CD14-positive monocyte (primary cell): ENCODE measurements at regions not wholly inside any gene's neighbourhood (a gene's known extent, or its start where the extent isn't known, plus 50 kb on each side); places are given as distances from the start of the nearest gene placed in this dataset.
"Not testable (repeated sequence)": the region's sequence is repeated elsewhere in the genome, so short reads cannot be mapped to it uniquely, and the experiment has no call there.

Source experiments
- DNase-seq, 3 donors: peaks; one replicate each; pipeline ENCODE4 v3.0.0-alpha.2; 2011 to 2022
- H2AFZ ChIP-seq: 2 replicates; pipeline ENCODE4 v1.6.0; 2012; ENCODE audit warnings: mild to moderate bottlenecking, low read depth, low read length, inconsistent platforms; ENCODE audit not compliant: insufficient read depth, poor library complexity, severe bottlenecking
- H3K27ac ChIP-seq, 2 donors: 1 replicate in 1 of 2; 2 replicates in 1 of 2; pipeline ENCODE4 v1.5.1; 2012 to 2013; ENCODE audit warnings: low read length in 2 of 2, control low read depth in 1 of 2, inconsistent platforms in 1 of 2, low read depth in 1 of 2, mild to moderate bottlenecking in 1 of 2
- H3K27me3 ChIP-seq, 2 donors: one replicate each; pipeline versions ENCODE4 v1.6.0 to v1.6.1; 2011 to 2013; ENCODE audit warnings: low read length in 2 of 2; ENCODE audit not compliant: control insufficient read depth in 2 of 2, insufficient read depth in 2 of 2
- H3K36me3 ChIP-seq, 2 donors: replicated peaks in 1 of 2; 1 replicate in 1 of 2; 2 replicates in 1 of 2; pipeline versions ENCODE4 v1.5.1 to v1.6.1; 2012 to 2013; ENCODE audit warnings: low read length in 2 of 2, control low read depth in 1 of 2, inconsistent platforms in 1 of 2, mild to moderate bottlenecking in 1 of 2; ENCODE audit not compliant: insufficient read depth in 2 of 2, control insufficient read depth in 1 of 2
- H3K4me1 ChIP-seq, 2 donors: 1 replicate in 1 of 2; 2 replicates in 1 of 2; pipeline versions ENCODE4 v1.5.1 to v1.6.1; 2012 to 2013; ENCODE audit warnings: low read length in 2 of 2, control low read depth in 1 of 2, inconsistent platforms in 1 of 2, mild to moderate bottlenecking in 1 of 2, moderate library complexity in 1 of 2; ENCODE audit not compliant: insufficient read depth in 2 of 2, control insufficient read depth in 1 of 2
- H3K4me2 ChIP-seq: replicated peaks from 2 replicates; pipeline ENCODE3; 2012; ENCODE audit warnings: low read length, moderate library complexity, mild to moderate bottlenecking; ENCODE audit not compliant: poor library complexity, severe bottlenecking; ENCODE audit errors: extremely low read depth
- H3K4me3 ChIP-seq, 3 experiments: fragments of 200-600 bp in 1 of 3; sonication (generic) in 1 of 3; replicated peaks in 1 of 3; 1 replicate in 2 of 3; 2 replicates in 1 of 3; pipeline ENCODE4 v1.5.1; 2011 to 2013; ENCODE audit warnings: low read length in 3 of 3, mild to moderate bottlenecking in 3 of 3, control low read depth in 2 of 3, low read depth in 2 of 3, inconsistent platforms in 1 of 3, moderate library complexity in 1 of 3
- H3K79me2 ChIP-seq: 2 replicates; pipeline ENCODE4 v1.6.0; 2012; ENCODE audit warnings: mild to moderate bottlenecking, control low read depth, inconsistent platforms, low read length, moderate library complexity; ENCODE audit not compliant: insufficient read depth
- H3K9ac ChIP-seq: 2 replicates; pipeline ENCODE4 v1.6.0; 2017; ENCODE audit warnings: low read length, mild to moderate bottlenecking; ENCODE audit not compliant: insufficient read depth, poor library complexity, severe bottlenecking
- H3K9me3 ChIP-seq, 2 donors: replicated peaks in 1 of 2; 1 replicate in 1 of 2; 2 replicates in 1 of 2; pipeline versions ENCODE4 v1.5.1 to v1.6.1; 2012 to 2013; ENCODE audit warnings: low read length in 2 of 2, control low read depth in 1 of 2; ENCODE audit not compliant: control insufficient read depth in 1 of 2, insufficient read depth in 1 of 2
- H4K20me1 ChIP-seq: 2 replicates; pipeline ENCODE4 v1.6.0; 2012; ENCODE audit warnings: mild to moderate bottlenecking, low read length, control low read depth, moderate library complexity; ENCODE audit not compliant: insufficient read depth
- H3K27ac Mint-ChIP-seq, 7 donors: one replicate each; pipeline ENCODE4 v1.8.0; 2020; ENCODE audit warnings: mild to moderate bottlenecking in 7 of 7, mixed read lengths in 7 of 7, moderate library complexity in 6 of 7, inconsistent platforms in 2 of 7
- H3K27me3 Mint-ChIP-seq, 3 donors: one replicate each; pipeline ENCODE4 v1.8.0; 2021 to 2022; ENCODE audit warnings: low read depth in 3 of 3, mild to moderate bottlenecking in 3 of 3, mixed read lengths in 3 of 3, moderate library complexity in 3 of 3, inconsistent platforms in 1 of 3
- H3K36me3 Mint-ChIP-seq, 2 donors: one replicate each; pipeline ENCODE4 v1.8.0; 2020; ENCODE audit warnings: mixed read lengths in 2 of 2, inconsistent platforms in 1 of 2, mild to moderate bottlenecking in 1 of 2
- H3K4me1 Mint-ChIP-seq: one replicate; pipeline ENCODE4 v1.8.0; 2020; ENCODE audit warnings: mild to moderate bottlenecking, mixed read lengths
- H3K4me3 Mint-ChIP-seq, 2 donors: one replicate each; pipeline ENCODE4 v1.8.0; 2020; ENCODE audit warnings: mild to moderate bottlenecking in 2 of 2, mixed read lengths in 2 of 2, moderate library complexity in 1 of 2
- H3K9me3 Mint-ChIP-seq, 7 donors: one replicate each; pipeline ENCODE4 v1.8.0; 2020 to 2022; ENCODE audit warnings: mixed read lengths in 7 of 7, mild to moderate bottlenecking in 6 of 7, moderate library complexity in 6 of 7, inconsistent platforms in 2 of 7
- CTCF ChIP-seq: fragments of 200-600 bp; IDR thresholded peaks from one replicate; pipeline ENCODE4 v1.8.0; 2022; ENCODE audit warnings: antibody characterized with exemption, mild to moderate bottlenecking
- WGBS: methylation state at CpG from one replicate; pipeline ENCODE4 v1.1.5; 2013; ENCODE audit warnings: missing lambda C conversion rate; ENCODE audit not compliant: insufficient coverage; 5-methylcytosine and 5-hydroxymethylcytosine counted together
- intact Hi-C, 2 donors: fragments of 100-400 bp; cut with micrococcal nuclease; formaldehyde crosslinking; loops; one replicate each; pipeline versions ENCODE4 v1.15.0 to v1.15.1; 2023

- H3K79me2 ChIP-seq, result no peaks in the 10 kb centered on the region
- no peaks in the 10 kb centered on the region for H3K9me3 ChIP-seq
- H3K27ac ChIP-seq, result no peak overlapping the region
- peak overlapping the region in 1 of 7 donors; percentile 60 for H3K27ac Mint-ChIP-seq
- no peak overlapping the region for H3K4me3 ChIP-seq
- H3K4me3 Mint-ChIP-seq, result no peak overlapping the region
- no peak for DNase-seq
- no peaks in the 10 kb centered on the region for H4K20me1 ChIP-seq
- no peaks in the 10 kb centered on the region for H3K36me3 Mint-ChIP-seq
- peaks cover 3 to 7% (median 6%) of the 10 kb centered on the region in 3 donors for H3K27me3 Mint-ChIP-seq
- H3K9ac ChIP-seq, result no peak overlapping the region
- no CpG with 5 or more reads among the region's 1 CpG for WGBS
- H3K4me2 ChIP-seq, result no peak overlapping the region
- H3K27me3 ChIP-seq, result no peaks in the 10 kb centered on the region
- intact Hi-C loops, result loop anchor here (10.0 kb wide), 2 partner anchors 56 to 156 kb away; no protein-coding TSS in a partner anchor
- H3K9me3 Mint-ChIP-seq, result peaks cover 0 to 5% (median 2%) of the 10 kb centered on the region in 7 donors
- H3K4me1 Mint-ChIP-seq, result peaks cover 16% of the 10 kb centered on the region
- H3K4me1 ChIP-seq, result peaks cover 0 to 7% of the 10 kb centered on the region in 2 donors
- no peak overlapping the region for H2AFZ ChIP-seq
- no peaks in the 10 kb centered on the region for H3K36me3 ChIP-seq
- TF ChIP-seq CTCF, result no peak
Observed at GRCh38 chr9:124139001-124139400, 118.7 kb upstream of the NEK6 start.

- Histone ChIP-seq H3K9ac (no peak overlapping the region), H3K27ac (no peak overlapping the region), H3K36me3 (no peaks in the 10 kb centered on the region), H2AFZ (no peak overlapping the region), H3K4me3 (no peak overlapping the region), H3K4me1 (peaks cover 8 to 13% of the 10 kb centered on the region in 2 donors), H3K27me3 (no peaks in the 10 kb centered on the region), H4K20me1 (no peaks in the 10 kb centered on the region), H3K9me3 (peaks cover 0 to 4% of the 10 kb centered on the region in 2 donors), H3K79me2 (no peaks in the 10 kb centered on the region), H3K4me2 (no peak overlapping the region)
- Mint-ChIP-seq H3K27ac (no peak overlapping the region), H3K27me3 (peaks cover 0 to 6% (median 5%) of the 10 kb centered on the region in 3 donors), H3K36me3 (no peaks in the 10 kb centered on the region), H3K9me3 (peaks cover 2 to 7% (median 5%) of the 10 kb centered on the region in 7 donors), H3K4me1 (peaks cover 26% of the 10 kb centered on the region), H3K4me3 (no peak overlapping the region)
- intact Hi-C loops, result no loop called here
- TF ChIP-seq CTCF, result no peak
- DNase-seq, result peak in 1 of 3 donors; percentile 35
- WGBS, result no CpG with 5 or more reads among the region's 6 CpGs
Observed at GRCh38 chr9:124140941-124141568, 116.7 kb upstream of the NEK6 start.

DNA sequence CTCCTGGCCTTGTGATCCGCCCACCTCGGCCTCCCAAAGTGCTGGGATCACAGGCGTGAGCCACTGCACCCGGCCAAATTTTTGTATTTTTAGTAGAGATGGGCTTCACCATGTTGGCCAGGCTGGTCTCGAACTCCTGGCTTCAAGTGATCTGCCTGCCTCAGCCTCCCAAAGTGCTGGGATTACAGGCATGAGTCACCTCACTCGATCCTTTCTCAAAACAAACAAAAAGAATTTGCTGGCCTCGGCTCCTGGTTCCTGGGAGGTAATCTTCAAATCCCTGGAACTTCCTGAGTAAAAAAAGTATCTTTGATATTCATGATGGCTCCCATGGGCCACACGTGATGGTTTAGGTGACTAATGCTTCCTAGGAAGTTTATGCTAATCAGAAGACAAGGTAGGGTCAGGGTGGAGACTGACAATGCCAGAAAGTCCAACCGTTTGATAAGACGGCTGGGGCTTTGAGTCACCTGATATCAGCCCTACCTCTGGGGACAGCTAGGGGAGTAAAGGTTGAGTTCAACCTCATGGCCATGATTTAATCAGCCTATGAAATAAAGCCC, 113.1 kb upstream of the NEK6 start:
- H3K27ac Mint-ChIP-seq, result peak overlapping the region in 1 of 7 donors; percentile 55
- H3K79me2 ChIP-seq, H2AFZ ChIP-seq, H3K4me3 Mint-ChIP-seq, H3K27me3 ChIP-seq, H3K36me3 Mint-ChIP-seq, H3K4me3 ChIP-seq, intact Hi-C loops, H3K4me2 ChIP-seq, H4K20me1 ChIP-seq, H3K9ac ChIP-seq, H3K36me3 ChIP-seq, DNase-seq, H3K27me3 Mint-ChIP-seq, H3K27ac ChIP-seq: not testable (repeated sequence)
- H3K4me1 Mint-ChIP-seq, result peaks cover 26% of the 10 kb centered on the region
- H3K4me1 ChIP-seq, result peaks cover 11 to 16% of the 10 kb centered on the region in 2 donors
- H3K9me3 ChIP-seq, result peaks cover 0 to 15% of the 10 kb centered on the region in 2 donors
- H3K9me3 Mint-ChIP-seq, result peaks cover 7 to 19% (median 13%) of the 10 kb centered on the region in 7 donors
- 84% methylated on average over 4 of the region's 10 CpGs for WGBS
